Cardiac fibroblast (primary cell): ENCODE measurements at regions not wholly inside any gene's neighbourhood (a gene's known extent, or its start where the extent isn't known, plus 50 kb on each side); places are given as distances from the start of the nearest gene placed in this dataset.

Experiments used
- DNase-seq, 2 donors: peaks; one replicate each; pipeline versions ENCODE4 v3.0.0 to v3.0.0-alpha.2; 2010; ENCODE audit warnings: low read depth in 2 of 2
- H3K4me3 ChIP-seq, 2 donors: replicated peaks in 1 of 2; 1 replicate in 1 of 2; 2 replicates in 1 of 2; pipeline ENCODE4 v1.5.1; 2011; ENCODE audit warnings: low read depth in 2 of 2, low read length in 2 of 2, mild to moderate bottlenecking in 2 of 2, moderate library complexity in 1 of 2
- TF ChIP-seq, protein P1 (sequence below): IDR thresholded peaks from one replicate; pipeline ENCODE4 v1.5.1; 2011; ENCODE audit warnings: low read depth, mild to moderate bottlenecking, low read length, inconsistent platforms

DNA sequence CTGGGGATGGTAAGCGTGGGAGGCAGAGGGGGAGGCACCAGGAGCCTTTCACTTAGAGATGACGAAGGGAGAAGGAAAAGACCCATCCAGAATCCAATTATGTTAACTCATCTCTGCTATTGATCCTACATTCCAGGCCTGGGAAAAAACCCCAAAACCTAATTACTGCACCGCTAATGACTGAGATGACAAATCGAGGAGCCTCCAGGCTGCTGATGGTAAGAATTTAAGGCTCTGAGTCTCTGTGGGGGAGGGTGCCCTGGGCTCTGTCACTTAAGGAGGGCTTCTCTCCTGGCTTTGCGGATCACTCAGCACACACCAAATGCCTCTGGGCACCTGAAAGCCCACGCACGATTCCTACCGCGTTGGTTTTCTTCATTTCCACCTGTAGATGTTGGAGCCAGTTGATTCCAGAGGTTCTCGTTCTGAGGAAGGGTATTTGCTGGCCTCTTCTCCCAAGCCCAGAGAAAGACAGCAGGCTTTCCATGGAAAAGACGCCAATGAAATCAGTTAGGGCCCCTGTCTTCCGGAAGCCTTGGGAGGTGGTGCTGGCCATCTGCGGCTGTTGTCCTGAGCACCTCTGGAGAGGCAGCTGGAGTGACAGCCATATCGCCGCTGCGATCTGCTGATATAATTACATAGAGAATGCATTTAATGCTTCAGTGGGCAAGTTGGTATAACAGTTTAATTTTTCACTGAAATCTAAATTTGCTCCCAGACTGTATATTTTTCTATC is 751.2 kb downstream of the BRD1 start:
- no peak overlapping the region for H3K4me3 ChIP-seq
- TF ChIP-seq, protein P1, sequence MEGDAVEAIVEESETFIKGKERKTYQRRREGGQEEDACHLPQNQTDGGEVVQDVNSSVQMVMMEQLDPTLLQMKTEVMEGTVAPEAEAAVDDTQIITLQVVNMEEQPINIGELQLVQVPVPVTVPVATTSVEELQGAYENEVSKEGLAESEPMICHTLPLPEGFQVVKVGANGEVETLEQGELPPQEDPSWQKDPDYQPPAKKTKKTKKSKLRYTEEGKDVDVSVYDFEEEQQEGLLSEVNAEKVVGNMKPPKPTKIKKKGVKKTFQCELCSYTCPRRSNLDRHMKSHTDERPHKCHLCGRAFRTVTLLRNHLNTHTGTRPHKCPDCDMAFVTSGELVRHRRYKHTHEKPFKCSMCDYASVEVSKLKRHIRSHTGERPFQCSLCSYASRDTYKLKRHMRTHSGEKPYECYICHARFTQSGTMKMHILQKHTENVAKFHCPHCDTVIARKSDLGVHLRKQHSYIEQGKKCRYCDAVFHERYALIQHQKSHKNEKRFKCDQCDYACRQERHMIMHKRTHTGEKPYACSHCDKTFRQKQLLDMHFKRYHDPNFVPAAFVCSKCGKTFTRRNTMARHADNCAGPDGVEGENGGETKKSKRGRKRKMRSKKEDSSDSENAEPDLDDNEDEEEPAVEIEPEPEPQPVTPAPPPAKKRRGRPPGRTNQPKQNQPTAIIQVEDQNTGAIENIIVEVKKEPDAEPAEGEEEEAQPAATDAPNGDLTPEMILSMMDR: no peak
- no peak for DNase-seq

DNA sequence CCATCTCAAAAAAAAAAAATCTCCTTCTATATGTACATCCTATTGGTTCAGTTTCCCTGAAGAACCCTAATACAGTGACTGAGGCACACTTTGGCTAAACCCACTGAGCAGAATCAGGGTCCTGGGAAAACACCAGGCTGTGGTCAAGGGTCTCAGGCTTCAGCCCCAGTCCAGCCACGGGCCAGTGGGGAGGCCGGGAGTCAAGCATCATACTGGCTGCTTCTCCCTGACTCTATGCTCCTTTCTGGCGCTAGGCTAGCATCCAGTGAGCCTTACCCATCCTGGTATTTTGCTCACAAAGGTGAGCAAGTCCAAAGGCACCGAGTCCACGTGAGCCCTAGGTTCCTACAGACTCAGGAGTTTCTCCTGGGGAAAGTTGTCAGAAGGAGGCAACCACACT is 752.5 kb downstream of the BRD1 start:
- TF ChIP-seq, protein P1: no peak
- no peak overlapping the region for H3K4me3 ChIP-seq
- no peak for DNase-seq

DNA sequence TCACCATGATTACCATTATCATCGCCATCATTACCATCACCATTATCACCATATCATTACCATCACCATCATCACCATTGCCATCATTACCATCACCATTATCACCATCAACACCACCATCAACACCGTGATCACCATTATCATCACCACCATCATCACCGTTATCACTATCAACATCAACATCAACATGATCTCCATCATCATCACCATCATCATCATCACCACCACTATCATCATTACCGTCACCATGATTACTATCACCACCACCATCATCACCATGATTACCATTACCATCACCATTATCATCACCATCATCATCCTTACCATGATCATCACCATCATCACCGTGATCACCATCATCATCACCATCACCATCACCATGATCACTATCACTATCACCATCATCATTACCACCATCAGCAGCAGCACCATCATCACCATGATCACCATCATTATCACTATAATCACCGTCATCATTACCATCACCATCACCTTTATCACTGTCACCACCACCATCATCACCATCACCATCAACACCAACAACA is 753.7 kb downstream of the BRD1 start:
- TF ChIP-seq, protein P1: no peak
- H3K4me3 ChIP-seq: no peak overlapping the region
- no peak for DNase-seq

DNA sequence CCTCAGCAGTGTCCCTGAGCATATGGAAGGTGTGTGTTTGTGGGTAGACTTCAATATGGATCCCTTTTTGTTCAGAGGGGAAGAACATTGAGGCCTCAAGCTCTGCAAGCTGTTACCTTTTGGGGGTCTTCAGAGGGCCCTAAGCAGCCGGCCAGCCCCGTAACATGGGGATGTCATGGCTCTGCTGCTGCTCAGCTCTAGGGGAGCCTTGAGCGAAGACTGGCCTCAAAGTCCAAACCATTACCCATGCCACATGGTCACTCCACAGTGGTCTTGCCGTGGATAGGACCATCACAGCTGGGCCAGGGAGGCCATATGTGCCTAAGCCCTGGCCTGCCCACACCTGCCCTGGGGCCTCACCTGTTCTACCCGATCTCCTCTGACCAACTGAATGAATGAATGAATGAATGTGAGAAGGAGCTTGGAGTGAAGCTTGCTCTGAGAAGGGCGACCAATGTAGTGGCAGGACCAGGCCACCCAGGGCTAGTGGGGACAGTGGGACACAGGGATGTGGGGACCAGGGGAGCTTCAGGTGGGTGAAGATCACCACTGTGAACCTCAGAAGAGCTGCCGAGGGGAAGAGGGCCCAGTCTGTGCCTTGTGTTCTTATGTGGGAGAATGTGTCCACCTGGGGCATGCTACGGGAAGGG is 754.6 kb downstream of the BRD1 start:
- H3K4me3 ChIP-seq: no peak overlapping the region
- TF ChIP-seq, protein P1: no peak
- no peak for DNase-seq

DNA sequence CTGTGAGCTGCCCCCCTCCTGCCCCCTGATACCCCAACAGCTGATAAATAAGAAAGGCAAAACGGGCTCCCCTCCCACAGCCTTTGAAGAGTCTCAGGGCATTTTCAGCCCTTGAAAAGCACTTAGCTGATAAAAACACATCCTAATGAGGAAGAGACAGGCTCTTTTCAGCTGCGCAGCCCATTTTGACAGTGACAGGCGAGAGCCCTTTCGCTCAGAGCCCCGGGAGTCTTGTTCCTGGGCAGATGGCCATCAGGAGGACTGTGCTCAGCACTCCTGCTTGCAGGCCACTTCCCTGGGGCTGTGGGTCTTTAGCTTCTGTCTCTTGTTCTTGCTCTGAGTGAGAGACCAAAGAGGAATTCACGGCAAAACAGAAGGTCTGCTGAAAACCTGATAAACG is 757.2 kb downstream of the BRD1 start:
- no peak for DNase-seq
- TF ChIP-seq, protein P1: no peak
- no peak overlapping the region for H3K4me3 ChIP-seq

DNA sequence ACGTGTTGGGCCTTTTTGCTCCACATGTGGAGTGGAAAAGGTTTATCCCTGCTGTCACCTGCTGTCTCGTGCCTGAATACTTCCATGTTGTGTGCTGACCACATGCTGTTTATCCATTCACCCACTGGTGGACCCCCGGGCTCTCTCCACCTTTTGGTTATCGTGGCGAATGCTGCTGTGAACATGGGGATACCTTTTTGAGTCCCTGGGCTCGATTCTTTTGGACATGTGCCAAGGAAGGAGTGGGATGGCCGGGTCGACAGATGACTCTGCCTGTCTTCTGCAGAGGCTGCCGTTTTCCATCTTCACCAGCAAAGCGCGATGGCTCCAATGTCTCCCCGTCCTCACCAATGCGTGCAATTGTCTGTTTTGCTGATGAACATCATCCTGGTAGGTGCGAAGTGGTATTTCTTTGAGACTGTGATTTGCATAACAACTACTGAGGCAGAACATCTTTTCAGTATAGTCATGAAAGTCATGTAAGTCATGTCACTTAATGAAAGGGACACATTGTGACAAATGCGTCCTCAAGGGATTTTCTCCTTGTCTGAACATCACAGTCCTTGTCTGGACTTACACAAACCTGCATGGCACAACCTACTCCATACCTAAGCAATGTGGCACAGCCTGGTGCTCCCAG is 758.7 kb downstream of the BRD1 start:
- DNase-seq: no peak
- no peak overlapping the region for H3K4me3 ChIP-seq
- TF ChIP-seq, protein P1: no peak
